H9 (cell line): ENCODE measurements at regions not wholly inside any gene's neighbourhood (a gene's known extent, or its start where the extent isn't known, plus 50 kb on each side); places are given as distances from the start of the nearest gene placed in this dataset.

Experiments
- DNase-seq: peaks from one replicate; pipeline ENCODE4 v3.0.0-alpha.2; 2017
- H2AFZ ChIP-seq: one replicate; pipeline ENCODE4 v1.6.1; 2013; ENCODE audit warnings: mild to moderate bottlenecking, low read length, control low read depth, moderate library complexity
- H2AK5ac ChIP-seq: 2 replicates; pipeline ENCODE4 v1.6.1; 2013; ENCODE audit warnings: low read length, control low read depth, mixed read lengths; ENCODE audit not compliant: insufficient read length
- H2BK120ac ChIP-seq: one replicate; pipeline ENCODE4 v1.6.1; 2013; ENCODE audit warnings: low read depth, mild to moderate bottlenecking, low read length, control low read depth, inconsistent platforms; ENCODE audit not compliant: poor library complexity, severe bottlenecking
- H2BK12ac ChIP-seq: 2 replicates; pipeline ENCODE4 v1.6.1; 2013; ENCODE audit warnings: low read length, control low read depth, mixed read lengths, low read depth; ENCODE audit not compliant: insufficient read length
- H2BK15ac ChIP-seq: 2 replicates; pipeline ENCODE4 v1.6.1; 2013; ENCODE audit warnings: low read depth, low read length, control low read depth
- H2BK20ac ChIP-seq: one replicate; pipeline ENCODE4 v1.6.1; 2013; ENCODE audit warnings: low read depth, mild to moderate bottlenecking, low read length, control low read depth, inconsistent platforms; ENCODE audit not compliant: poor library complexity, severe bottlenecking
- H2BK5ac ChIP-seq: 2 replicates; pipeline ENCODE4 v1.6.1; 2013; ENCODE audit warnings: low read length, control low read depth, mixed read lengths; ENCODE audit not compliant: insufficient read length
- H3K14ac ChIP-seq: 2 replicates; pipeline ENCODE4 v1.6.1; 2013; ENCODE audit warnings: low read length, control low read depth; ENCODE audit not compliant: insufficient read depth
- H3K18ac ChIP-seq: 2 replicates; pipeline ENCODE4 v1.6.1; 2013; ENCODE audit warnings: low read depth, mild to moderate bottlenecking, mixed read lengths, low read length, control low read depth; ENCODE audit not compliant: insufficient read length
- H3K23ac ChIP-seq: 2 replicates; pipeline ENCODE4 v1.6.1; 2013; ENCODE audit warnings: low read length, control low read depth, mixed read lengths, low read depth; ENCODE audit not compliant: insufficient read length
- H3K23me2 ChIP-seq: 2 replicates; pipeline ENCODE4 v1.6.1; 2013; ENCODE audit warnings: low read depth, mild to moderate bottlenecking, mixed read lengths, low read length, control low read depth; ENCODE audit not compliant: insufficient read length, poor library complexity, severe bottlenecking
- H3K27ac ChIP-seq: 2 replicates; pipeline ENCODE4 v1.5.1; 2013; ENCODE audit warnings: low read length, control low read depth, mixed read lengths, low read depth; ENCODE audit not compliant: insufficient read length
- H3K27me3 ChIP-seq: 2 replicates; pipeline ENCODE4 v1.6.1; 2013; ENCODE audit warnings: low read length, control low read depth, inconsistent platforms; ENCODE audit not compliant: insufficient read depth
- H3K4ac ChIP-seq: 2 replicates; pipeline ENCODE4 v1.6.1; 2013; ENCODE audit warnings: low read depth, mild to moderate bottlenecking, control low read depth, inconsistent platforms, low read length, moderate library complexity
- H3K4me1 ChIP-seq: 2 replicates; pipeline ENCODE4 v1.6.1; 2013; ENCODE audit warnings: low read length, control low read depth, inconsistent platforms; ENCODE audit not compliant: insufficient read depth
- H3K4me2 ChIP-seq: 2 replicates; pipeline ENCODE4 v1.6.1; 2013; ENCODE audit warnings: low read length, control low read depth, mixed read lengths; ENCODE audit not compliant: insufficient read length, insufficient read depth
- H3K56ac ChIP-seq: 2 replicates; pipeline ENCODE4 v1.6.1; 2013; ENCODE audit warnings: low read depth, mild to moderate bottlenecking, mixed read lengths, low read length, control low read depth; ENCODE audit not compliant: insufficient read length
- H3K79me1 ChIP-seq: 2 replicates; pipeline ENCODE4 v1.6.1; 2013; ENCODE audit warnings: low read depth, mild to moderate bottlenecking, moderate library complexity, low read length, control low read depth, inconsistent platforms; ENCODE audit not compliant: insufficient read depth, poor library complexity, severe bottlenecking
- H3K79me2 ChIP-seq: 2 replicates; pipeline ENCODE4 v1.6.1; 2013; ENCODE audit warnings: low read length, control low read depth, inconsistent platforms; ENCODE audit not compliant: insufficient read depth
- H3K9ac ChIP-seq: 2 replicates; pipeline ENCODE4 v1.6.1; 2013; ENCODE audit warnings: low read length, control low read depth, mixed read lengths; ENCODE audit not compliant: insufficient read length; ENCODE audit errors: extremely low read depth
- H3K9me3 ChIP-seq: one replicate; pipeline ENCODE4 v1.6.1; 2013; ENCODE audit warnings: low read depth, low read length, inconsistent platforms; ENCODE audit not compliant: control insufficient read depth
- H3T11ph ChIP-seq: one replicate; pipeline ENCODE4 v1.6.1; 2013; ENCODE audit warnings: mild to moderate bottlenecking, low read length, control low read depth, inconsistent platforms
- H4K20me1 ChIP-seq: one replicate; pipeline ENCODE4 v1.6.1; 2013; ENCODE audit not compliant: control insufficient read depth, insufficient read length, insufficient read depth
- H4K5ac ChIP-seq: 2 replicates; pipeline ENCODE4 v1.6.1; 2013; ENCODE audit warnings: low read depth, mild to moderate bottlenecking, mixed read lengths, low read length, control low read depth; ENCODE audit not compliant: insufficient read length
- H4K8ac ChIP-seq: replicated peaks from 2 replicates; pipeline ENCODE4 v1.6.1; 2013; ENCODE audit warnings: low read length, control low read depth, mixed read lengths, low read depth; ENCODE audit not compliant: insufficient read length
- H4K91ac ChIP-seq: 2 replicates; pipeline ENCODE4 v1.6.1; 2013; ENCODE audit warnings: low read depth, mild to moderate bottlenecking, moderate library complexity, mixed read lengths, low read length, control low read depth; ENCODE audit not compliant: insufficient read length
- H3K27ac Mint-ChIP-seq, 3 experiments: 2 replicates in 2 of 3; 3 replicates in 1 of 3; pipeline ENCODE4 v1.8.0; 2020 to 2021; ENCODE audit warnings: mixed read lengths in 3 of 3, mild to moderate bottlenecking in 1 of 3, moderate library complexity in 1 of 3
- H3K27me3 Mint-ChIP-seq: 2 replicates; pipeline ENCODE4 v1.8.0; 2021; ENCODE audit warnings: low read depth, mild to moderate bottlenecking, moderate library complexity, mixed read lengths
- H3K36me3 Mint-ChIP-seq, 3 experiments: 2 replicates in 2 of 3; 3 replicates in 1 of 3; pipeline ENCODE4 v1.8.0; 2020 to 2021; ENCODE audit warnings: low read depth in 3 of 3, mixed read lengths in 3 of 3; ENCODE audit not compliant: insufficient read depth in 1 of 3
- H3K4me1 Mint-ChIP-seq, 2 experiments: 2 replicates each; pipeline ENCODE4 v1.8.0; 2020; ENCODE audit warnings: mixed read lengths in 2 of 2
- H3K4me3 Mint-ChIP-seq, 2 experiments: 2 replicates in 1 of 2; 3 replicates in 1 of 2; pipeline ENCODE4 v1.8.0; 2020 to 2021; ENCODE audit warnings: mild to moderate bottlenecking in 2 of 2, mixed read lengths in 2 of 2, moderate library complexity in 1 of 2
- H3K9me3 Mint-ChIP-seq, 2 experiments: 2 replicates in 1 of 2; 3 replicates in 1 of 2; pipeline ENCODE4 v1.8.0; 2020; ENCODE audit warnings: mild to moderate bottlenecking in 2 of 2, mixed read lengths in 2 of 2, moderate library complexity in 1 of 2
- CTCF ChIP-seq: fragments of 200-600 bp; sonication (generic); conservative IDR thresholded peaks from 3 replicates; pipeline ENCODE4 v1.8.0; 2021; ENCODE audit warnings: antibody characterized with exemption, mild to moderate bottlenecking
- WGBS: extraction: QIAGEN DNeasy Blood & Tissue Kit; methylation state at CpG from one replicate; pipeline ENCODE4 v1.1.7; 2013; ENCODE audit warnings: missing lambda C conversion rate, low lambda C conversion rate, mixed read lengths; ENCODE audit not compliant: insufficient read length; ENCODE audit errors: extremely low coverage; 5-methylcytosine and 5-hydroxymethylcytosine counted together

GRCh38 chr5:173475780-173476179 lies 140.7 kb downstream of the BOD1 start:
- Histone ChIP-seq H3K79me1 (no peaks in the 10 kb centered on the region), H2AK5ac (no peak overlapping the region), H3K56ac (no peak overlapping the region), H3K79me2 (no peaks in the 10 kb centered on the region), H3K23ac (no peak overlapping the region), H3K27ac (no peak overlapping the region), H3K18ac (no peak overlapping the region), H3K4me2 (no peak overlapping the region), H2BK12ac (no peak overlapping the region), H3K9ac (no peak overlapping the region), H3K23me2 (no peaks in the 10 kb centered on the region), H2AFZ (no peak overlapping the region), H4K20me1 (no peaks in the 10 kb centered on the region), H4K91ac (no peak overlapping the region), H2BK120ac (no peak overlapping the region), H2BK5ac (no peak overlapping the region), H3K27me3 (no peaks in the 10 kb centered on the region), H2BK15ac (no peak overlapping the region), H3K9me3 (no peaks in the 10 kb centered on the region), H3K4ac (no peak overlapping the region), H4K8ac (no peak overlapping the region), H3T11ph (no peak overlapping the region), H3K4me1 (peaks cover 3% of the 10 kb centered on the region; the same call in 1 of the 2 replicates), H2BK20ac (no peak overlapping the region), H3K14ac (no peak overlapping the region), H4K5ac (no peak overlapping the region)
- Mint-ChIP-seq H3K4me1 (peaks cover 3 to 6% of the 10 kb centered on the region in 2 experiments), H3K9me3 (no peaks in the 10 kb centered on the region), H3K27ac (no peak overlapping the region), H3K27me3 (peaks cover 16% of the 10 kb centered on the region), H3K36me3 (no peaks in the 10 kb centered on the region; a peak in 1 of 7 replicates), H3K4me3 (no peak overlapping the region)
- WGBS = no CpG with 5 or more reads among the region's 2 CpGs
- TF ChIP-seq CTCF = no peak
- no peak for DNase-seq
